HUDEP-2 (cell line): ENCODE measurements at regions not wholly inside any gene's neighbourhood (a gene's known extent, or its start where the extent isn't known, plus 50 kb on each side); places are given as distances from the start of the nearest gene placed in this dataset.

ENCODE experiments used
- DNase-seq, 76 experiments: peaks; one replicate each; lab custom pipeline; 2025; ENCODE audit not compliant: unreplicated experiment in 76 of 76; lab: John Stamatoyannopoulos, UW

DNA sequence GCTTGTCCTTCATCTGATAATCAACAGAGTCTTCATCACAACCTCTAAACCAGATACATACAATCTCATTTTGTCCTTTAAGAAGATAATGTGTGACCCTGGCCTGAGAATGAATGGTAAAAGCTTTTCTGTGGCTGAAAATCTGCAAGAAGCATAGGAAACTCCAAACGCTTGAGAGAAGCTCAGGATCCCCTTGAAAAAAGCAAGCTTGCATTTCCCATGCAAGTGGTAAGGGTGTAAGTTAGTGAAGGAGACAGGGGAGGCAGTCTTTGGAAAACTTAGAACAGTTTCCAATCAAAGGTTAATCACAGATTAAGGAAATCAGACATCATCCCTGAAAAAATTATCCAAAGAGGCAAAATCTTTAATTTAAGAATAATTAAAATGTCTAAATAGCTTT lies 413.6 kb upstream of the SALL3 start:
- no peak for DNase-seq

DNA sequence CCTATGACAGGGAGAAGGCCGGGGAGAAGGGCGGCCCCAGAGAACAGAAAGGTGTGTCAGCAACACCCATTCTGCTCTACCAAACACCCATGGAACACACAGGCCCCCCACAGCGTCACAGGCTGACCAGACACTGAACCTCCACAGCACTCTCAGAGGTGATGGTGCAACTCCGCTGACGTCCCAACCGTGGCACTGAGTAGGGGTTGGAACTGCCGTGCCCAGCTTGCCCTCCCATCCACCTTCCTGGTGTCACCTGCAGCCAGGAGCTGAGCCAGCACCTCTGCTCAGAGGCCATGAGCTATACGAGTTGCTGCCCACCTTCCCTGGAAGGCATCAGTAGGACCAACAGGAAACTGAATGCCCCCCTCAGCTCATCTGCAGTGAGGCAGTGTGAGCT lies 412.9 kb upstream of the SALL3 start:
- no peak for DNase-seq

DNA sequence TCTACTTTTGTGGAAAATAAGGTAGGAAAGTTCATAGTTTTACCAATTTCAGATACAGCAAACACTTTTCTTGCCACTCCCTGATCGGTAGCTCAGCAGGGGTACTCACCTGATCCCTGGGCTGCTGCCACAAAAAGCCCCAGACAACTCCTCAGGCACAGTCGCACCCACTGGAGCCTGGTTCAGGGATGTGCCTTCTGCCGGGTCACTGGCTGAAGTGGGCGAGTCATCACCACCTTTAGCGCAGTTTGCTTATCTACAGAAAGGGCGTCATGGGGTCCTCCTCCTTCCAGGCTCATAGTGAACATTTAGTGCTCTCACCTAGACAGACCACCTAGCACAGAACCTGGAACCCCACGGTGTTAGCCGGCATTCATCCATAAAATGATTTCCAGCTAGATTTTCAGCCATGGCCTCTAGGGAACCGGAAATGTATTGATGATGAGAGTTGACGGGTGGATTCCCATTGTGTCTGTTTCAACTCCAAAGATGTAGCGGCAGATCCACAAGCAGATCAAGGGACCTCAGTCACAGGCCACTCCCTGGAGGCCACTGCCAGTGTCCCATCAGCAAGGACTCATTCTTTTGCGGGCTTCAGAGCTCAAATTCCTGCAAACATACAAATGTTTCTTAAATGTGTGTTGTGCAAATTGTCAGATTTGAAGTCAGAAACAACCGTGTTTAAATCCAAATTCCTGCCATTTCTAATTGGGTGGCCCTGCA lies 408.4 kb upstream of the SALL3 start:
- no peak for DNase-seq

DNA sequence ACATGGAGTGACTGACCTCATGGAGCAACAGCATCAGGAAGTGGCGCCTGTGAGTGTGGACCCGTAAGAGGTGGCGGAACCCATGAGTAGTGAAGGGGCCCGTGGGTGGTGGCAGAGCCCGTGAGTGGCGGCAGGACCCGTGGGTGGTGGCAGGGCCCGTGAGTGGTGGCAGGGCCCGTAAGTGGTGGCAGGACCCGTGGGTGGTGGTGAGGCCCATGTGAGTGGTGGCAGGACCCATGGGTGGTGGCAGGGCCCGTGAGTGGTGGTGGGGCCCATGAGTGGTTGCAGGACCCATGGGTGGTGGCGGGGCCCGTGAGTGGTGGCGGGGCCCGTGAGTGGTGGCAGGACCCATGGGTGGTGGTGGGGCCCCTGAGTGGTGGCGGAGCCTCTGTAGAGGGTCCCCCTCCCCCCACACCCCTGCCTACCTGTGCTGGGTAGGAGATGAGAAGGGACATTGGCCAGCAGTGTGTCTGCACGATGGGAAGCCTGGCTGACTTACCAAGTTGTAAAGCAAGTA lies 407.7 kb upstream of the SALL3 start:
- no peak for DNase-seq

DNA sequence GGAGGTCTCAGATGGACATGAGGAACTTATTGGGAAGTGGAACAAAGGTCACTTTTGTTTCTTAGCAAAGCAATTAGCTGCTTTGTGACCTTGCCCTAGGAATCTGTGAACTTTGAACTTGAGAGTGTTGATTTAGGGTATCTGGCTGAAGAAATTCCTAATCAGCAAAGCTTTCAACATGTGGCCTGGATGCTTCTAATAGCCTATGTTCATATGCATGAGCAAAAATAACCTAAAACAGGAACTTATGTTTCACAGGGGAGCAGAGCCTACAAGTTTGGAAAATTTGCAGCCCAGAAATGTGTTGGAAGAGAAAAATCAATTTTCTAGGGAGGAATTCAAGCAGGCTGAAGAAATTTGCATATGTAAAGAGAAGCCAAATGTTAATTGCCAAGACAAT lies 405.8 kb upstream of the SALL3 start:
- DNase-seq, result no peak

DNA sequence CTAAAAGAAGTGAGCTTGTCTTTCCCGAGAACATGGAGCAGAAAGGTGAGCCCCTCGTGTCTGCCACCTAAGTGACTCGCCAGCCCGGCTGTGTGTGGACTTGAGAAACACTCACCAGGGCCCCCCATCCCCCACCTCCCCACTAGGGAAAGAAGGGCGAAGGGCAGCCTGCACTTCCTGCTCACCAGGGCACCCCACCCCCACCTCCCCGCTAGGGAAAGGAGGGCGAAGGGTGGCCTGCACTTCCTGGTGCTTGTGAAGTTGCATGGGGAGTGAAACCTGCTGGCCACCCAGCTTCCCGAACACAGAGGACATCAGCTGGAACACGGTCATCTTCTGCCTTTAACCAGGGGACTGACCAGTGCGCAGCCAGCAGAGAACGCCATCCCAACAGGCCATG lies 402.7 kb upstream of the SALL3 start:
- no peak for DNase-seq

DNA sequence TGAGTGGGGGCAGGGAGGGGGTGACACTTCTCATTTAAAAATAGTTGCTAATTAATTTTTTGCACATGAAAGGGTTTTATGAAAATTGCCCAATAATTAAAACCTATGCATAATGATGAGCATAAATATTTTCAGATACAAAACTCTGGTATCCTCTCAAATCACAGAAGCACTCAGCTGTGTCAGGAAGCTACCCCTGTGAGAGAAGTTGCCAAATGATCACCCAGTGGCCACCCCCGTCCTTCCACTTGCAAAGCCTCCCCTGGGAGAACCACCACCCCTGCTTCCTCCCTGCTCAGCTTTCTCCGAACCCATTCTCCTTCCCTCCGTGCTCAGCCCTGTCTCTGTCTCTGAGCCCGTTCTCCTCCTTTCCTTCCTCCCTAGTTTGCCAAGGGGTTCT lies 400.2 kb upstream of the SALL3 start:
- no peak for DNase-seq

DNA sequence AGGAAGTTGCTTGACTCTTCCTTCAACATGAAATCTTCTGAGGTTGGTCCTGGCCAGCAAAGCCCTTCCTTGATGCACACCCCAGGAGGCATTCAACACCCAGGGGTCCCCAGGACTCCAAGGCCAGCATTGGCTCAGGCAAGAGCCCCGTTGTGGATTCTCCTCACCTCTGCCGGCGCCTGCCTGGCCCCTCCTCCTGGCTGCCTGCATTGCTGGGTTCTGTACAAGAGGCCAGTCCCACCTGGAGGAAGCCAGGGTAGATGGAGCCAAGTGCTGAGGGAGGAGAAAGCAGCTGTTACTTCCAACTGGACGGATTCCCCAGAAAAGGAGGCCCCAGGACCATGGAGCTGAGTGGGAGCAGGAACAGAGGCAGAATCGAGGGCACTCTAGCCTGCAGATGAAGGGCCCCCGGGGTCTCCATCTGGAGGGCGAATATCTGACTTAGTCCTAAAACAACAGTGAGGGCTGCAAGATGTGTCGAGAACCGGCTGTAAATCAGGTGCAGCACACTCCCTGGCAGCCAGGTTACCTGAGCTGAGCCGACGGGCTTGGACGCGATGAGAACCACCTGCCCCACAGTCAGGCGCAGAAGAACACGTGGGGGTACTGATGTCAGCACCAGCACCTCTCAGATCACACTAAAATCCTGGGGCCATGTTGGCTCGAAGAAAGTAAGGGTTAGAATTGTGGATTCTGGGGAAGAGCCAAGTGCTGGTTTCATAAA lies 399.6 kb upstream of the SALL3 start:
- DNase-seq, result no peak

DNA sequence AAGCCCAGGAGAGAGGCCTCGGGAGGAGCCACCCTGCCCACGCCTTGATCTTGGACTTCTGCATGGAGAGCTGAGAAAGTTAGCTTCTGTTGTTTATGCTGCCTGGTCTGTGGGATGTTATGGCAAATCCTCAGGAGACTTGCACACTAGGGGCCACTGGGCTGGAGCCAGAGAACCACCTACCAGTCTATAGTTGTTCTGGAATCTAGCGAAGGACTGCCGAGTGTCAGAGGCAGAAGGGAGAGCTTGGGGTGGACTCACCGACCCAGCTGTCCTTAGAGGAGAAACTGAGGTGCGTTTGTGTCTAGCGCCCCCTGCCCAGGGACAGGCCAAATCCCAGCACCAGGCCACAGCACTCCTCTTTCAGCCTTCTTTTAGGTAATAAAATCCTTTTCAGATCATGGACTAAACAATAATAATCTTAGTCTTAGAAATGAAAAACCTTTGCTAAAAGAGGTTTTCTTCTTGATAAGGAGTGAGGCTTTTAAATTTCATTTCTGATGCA lies 398.7 kb upstream of the SALL3 start:
- no peak for DNase-seq

DNA sequence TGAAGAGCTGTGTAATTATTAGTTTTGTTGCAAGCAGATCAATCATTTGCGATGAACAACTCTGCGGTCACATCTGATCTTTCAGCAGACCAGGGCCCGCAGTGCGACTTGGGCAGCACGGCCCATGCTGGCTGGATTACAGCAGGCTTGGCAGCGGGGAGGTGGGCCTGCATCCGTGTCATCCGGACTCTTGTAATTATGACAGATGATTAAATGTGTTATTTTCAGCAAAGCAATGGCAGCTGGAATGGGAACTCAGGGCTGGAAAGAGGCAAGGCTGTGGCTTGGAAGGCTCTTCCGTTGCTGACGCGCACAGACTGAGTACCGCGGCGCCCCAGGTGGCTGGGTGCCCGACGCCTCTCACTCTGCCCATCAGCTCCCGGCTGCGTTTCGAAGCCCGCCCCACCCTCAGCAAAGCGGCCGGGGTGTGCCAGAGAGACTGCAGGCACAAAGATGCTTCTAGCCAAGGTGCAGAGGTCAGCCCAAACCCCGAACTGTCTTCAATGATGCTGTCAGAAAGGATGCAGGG lies 397.4 kb upstream of the SALL3 start:
- DNase-seq, result no peak

DNA sequence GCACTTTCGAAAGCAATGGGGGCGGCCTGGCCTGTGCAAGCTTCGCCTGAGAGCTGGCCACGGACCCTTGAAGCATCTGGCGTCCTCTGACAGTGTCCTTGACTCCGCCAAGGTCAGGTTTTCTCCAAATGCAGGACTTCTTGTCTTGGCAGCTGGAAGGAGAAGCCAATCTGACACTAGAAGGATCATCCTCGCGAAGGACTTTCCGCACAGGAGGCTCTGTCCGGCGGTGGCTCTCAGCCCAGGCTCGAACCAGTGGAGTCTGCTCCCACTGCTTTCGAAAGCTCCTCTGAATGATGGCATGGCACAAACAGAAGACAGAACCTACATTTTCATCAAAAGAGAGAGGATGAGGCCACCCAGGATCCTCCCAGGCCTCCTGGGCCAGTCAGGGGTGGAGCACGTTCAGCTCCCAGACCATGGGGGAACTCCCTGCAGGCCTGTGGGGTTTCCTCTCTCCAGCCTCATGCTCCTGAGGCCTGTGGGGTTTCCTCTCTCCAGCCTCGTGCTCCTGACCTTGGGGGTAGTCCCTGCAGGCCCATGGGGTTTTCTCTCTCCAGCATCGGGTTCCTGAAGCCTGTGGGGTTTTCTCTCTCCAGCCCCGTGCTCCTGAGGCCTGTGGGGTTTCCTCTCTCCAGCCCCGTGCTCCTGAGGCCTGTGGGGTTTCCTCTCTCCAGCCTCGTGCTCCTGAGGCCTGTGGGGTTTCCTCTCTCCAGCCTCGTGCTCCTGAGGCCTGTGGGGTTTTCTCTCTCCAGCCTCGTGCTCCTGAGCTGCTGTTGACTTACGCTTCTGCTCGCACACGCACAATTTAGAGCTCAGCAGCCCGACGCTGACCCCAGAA lies 396.5 kb upstream of the SALL3 start:
- DNase-seq, result no peak

DNA sequence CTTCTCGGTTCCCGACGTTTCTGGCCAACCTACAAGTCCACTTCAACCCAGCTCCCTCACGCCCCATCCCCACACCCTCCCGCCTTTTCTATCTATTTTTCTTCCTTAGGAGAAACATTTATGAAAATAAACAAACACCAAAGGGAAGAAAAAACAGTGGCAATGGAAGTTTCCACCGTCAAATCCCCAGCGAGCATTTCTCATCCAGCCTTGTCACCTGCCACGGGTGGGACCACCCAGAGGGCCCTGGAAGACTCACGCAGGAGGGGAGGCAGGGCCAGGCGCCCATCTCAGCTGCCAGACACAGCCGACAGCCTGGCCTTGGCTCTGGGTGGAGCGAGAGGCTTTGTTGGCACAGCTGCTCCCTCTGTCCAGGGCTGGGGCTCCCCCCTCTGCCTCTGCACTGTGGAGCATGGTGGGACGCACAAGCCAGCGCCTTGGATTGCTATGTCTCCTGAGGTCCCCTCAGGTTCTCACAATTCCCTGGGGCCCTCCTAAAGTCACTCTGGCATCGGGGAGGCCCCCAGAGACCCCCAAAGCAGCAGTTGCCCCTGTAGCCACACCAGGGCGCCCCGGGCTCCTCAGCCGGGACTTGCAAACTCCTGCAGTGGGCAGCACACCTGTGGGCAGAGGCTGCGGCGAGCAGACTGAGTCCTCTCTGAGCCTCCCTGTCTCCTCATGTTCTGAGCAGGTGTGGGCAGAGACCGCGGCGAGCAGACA lies 395.7 kb upstream of the SALL3 start:
- no peak for DNase-seq

DNA sequence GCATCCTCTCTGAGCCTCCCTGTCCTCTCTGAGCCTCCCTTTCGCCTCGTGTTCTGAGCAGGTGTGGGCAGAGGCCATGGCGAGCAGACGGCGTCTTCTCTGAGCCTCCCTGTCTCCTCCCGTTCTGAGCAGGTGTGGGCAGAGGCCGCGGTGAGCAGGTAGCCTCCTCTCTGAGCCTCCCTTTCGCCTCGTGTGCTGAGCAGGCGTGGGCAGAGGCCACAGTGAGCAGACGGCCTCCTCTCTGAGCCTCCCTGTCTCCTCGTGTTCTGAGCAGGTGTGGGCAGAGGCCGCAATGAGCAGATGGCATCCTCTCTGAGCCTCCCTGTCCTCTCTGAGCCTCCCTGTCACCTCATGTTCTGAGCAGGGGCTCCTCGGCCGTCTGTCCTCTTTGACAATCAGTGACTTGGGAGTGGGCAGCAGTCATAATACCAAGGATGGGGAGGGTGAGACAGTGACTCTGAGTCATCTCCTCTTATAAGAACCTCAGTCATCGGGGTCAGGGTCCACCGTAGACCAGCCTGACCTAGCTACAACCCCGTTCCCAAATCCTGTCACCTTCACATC lies 395.1 kb upstream of the SALL3 start:
- no peak for DNase-seq

DNA sequence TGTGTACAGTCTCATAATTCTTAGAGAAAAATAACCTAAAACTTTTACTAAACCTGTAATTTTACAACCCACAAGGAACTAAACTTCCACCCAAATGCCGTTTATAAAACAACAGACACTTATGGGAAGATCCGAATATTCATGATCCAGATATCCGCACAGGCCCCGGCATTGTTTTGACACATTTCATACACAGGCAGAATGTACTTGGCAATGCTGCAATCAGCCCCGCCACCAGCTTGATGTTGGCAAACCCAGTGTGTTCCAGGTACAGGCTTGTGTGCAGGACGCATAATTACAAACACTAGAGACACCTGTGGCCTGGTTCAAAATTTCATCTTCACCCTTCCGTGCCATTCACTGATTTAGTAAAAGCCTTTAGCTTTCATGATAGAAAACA lies 393.0 kb upstream of the SALL3 start:
- no peak for DNase-seq

DNA sequence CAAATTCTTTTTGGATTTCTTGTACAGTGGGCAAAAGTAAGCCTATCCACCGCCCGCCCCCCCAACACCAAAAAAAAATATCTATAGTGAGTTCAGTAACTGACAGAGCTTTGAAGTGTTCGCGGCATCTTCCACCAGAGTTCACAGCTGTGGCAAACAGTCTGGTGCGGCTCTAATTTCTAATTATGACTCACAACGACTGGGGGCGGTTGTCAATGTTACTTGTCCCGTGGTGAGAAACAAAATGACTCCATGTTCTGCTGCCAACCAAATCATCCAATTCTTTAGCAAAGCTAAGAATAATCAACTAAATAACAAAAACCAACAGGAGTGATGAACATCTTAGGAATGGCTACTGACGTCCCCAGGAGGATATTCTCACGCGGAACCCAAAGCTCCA lies 392.5 kb upstream of the SALL3 start:
- DNase-seq, result no peak

DNA sequence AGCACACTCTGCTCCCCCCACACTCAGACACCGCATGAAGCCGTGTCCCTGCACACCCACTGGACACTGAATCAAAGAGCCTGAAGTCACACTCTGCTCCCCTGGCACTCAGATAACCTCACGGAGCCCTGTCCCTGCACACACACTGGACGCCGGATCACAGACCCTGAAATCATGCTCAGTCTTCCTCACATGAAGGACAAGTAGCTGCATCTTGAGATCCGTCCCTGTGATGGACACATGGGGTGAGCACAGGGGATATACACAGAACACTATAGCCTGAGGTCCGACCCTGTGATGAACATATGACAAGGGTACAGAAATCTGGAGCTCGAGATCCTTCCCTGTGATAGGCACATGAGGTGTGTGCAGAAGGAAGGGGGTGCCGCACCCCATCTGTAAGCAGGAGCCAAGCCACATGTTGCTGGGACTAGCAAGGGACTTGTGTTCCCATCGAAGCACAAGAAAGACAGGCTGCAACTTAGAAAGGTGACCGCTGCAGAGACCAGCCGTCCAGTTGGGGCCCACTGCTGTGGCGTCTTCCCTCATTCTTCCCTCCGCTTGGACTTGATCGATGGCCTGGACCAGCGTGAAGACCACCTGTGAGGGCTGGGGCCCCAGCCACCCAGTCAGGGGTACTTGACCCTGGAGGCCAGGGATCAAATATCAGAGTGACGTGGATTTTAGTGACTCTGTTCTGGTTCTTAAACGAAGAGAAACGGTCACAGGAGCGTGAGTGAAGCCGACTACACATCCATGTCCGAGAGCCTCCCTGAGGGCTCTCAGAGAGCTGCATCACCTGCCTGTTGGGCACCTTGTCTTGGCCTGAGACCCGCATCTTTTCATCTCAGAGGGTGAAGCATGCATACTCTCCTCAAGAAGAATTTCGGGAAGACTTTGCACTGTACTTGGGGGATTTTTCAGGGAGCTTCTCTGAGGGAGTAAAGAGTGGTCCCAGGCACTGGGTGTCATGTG lies 391.7 kb upstream of the SALL3 start:
- DNase-seq, result no peak

DNA sequence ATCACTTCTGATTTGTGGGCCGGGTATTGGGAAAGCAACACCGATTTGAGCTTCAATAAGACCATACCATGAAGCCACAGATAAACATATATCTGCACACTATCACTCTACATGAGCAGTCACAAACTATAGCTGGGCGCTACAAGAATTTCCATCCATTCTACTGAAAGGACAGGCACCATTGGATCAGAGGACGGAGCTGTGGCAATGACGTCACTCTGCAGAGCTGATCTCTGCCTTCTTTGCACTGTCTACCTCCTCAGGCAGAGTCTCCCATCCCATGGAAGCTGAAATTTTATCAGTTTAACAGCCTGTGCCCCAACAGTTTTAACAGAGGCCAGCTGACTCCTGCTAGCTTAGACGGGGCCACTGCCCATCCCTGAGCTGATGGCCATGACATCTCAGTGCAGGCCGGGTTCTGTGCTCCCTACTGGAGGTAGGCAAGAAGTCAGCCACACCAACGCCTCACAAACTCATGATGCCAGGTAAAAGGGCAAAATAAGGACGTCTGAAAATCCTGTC lies 389.6 kb upstream of the SALL3 start:
- no peak for DNase-seq

DNA sequence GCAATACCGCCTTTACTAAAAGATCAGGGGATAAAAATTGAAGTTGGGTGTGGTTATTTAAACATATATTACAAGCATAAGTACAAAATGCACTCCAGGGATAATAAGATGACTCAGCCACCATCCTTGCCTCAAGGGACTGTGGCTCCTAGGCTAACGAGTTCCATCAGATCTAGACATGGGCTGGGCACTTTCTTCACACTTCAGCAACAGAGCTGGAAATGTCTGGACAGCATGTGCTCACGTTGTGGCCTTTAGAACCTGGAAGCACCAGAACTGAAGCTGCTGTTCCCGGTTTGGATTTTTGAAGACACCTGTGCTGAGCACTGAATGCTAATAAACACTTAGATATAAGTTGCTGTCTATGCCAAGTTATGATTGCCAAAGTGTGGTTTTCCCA lies 384.2 kb upstream of the SALL3 start:
- no peak for DNase-seq
